Fibroblast of gingiva (primary cell): ENCODE measurements at regions not wholly inside any gene's neighbourhood (a gene's known extent, or its start where the extent isn't known, plus 50 kb on each side); places are given as distances from the start of the nearest gene placed in this dataset.

Source experiments
- DNase-seq: peaks from one replicate; pipeline ENCODE4 v3.0.0-alpha.2; 2011; ENCODE audit warnings: low read depth

GRCh38 chr4:24057915-24058559 lies 168.2 kb upstream of the PPARGC1A start:
- no peak for DNase-seq

- no peak for DNase-seq
Observed at GRCh38 chr4:24056289-24056688, 166.4 kb upstream of the PPARGC1A start.

- DNase-seq, result no peak
Observed at GRCh38 chr4:24055623-24056022, 165.8 kb upstream of the PPARGC1A start.

DNA sequence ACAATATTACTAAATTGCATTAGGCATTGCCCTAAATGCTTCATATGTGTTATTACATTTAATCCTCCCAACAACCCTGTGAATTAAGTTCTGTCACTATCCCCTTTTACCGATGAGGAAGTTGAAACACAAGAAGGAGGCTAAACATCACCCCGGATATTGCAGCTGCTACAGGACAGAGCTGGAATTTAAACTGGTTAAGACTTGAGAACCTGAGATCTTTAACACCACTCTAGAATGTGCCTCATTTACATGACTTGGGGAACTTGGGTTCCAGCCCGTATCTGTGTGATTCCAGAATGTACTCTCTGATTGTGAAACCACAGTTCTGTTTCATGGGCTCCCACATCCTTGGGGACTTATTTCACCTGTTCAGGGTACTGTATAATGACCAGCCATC lies 165.1 kb upstream of the PPARGC1A start:
- no peak for DNase-seq

DNA sequence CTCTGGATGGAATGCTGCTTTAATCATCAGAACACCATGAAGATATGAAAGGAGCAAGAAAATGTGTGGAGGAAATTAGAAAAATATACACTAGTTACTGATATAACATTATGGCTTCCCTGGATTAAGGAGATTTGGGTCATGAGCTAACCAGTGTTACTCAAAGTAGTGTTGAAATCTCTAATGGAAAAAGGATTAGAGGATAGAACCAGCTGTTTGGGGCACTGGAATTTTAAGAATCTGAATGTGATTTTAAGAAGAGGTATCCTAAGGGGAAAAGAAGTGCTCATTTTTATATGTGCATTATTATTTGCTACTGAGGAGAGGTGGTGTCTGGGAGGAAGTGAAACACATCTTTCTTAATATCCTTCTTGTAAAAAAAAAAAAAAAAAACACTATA lies 164.1 kb upstream of the PPARGC1A start:
- DNase-seq, result peak; percentile 22

DNA sequence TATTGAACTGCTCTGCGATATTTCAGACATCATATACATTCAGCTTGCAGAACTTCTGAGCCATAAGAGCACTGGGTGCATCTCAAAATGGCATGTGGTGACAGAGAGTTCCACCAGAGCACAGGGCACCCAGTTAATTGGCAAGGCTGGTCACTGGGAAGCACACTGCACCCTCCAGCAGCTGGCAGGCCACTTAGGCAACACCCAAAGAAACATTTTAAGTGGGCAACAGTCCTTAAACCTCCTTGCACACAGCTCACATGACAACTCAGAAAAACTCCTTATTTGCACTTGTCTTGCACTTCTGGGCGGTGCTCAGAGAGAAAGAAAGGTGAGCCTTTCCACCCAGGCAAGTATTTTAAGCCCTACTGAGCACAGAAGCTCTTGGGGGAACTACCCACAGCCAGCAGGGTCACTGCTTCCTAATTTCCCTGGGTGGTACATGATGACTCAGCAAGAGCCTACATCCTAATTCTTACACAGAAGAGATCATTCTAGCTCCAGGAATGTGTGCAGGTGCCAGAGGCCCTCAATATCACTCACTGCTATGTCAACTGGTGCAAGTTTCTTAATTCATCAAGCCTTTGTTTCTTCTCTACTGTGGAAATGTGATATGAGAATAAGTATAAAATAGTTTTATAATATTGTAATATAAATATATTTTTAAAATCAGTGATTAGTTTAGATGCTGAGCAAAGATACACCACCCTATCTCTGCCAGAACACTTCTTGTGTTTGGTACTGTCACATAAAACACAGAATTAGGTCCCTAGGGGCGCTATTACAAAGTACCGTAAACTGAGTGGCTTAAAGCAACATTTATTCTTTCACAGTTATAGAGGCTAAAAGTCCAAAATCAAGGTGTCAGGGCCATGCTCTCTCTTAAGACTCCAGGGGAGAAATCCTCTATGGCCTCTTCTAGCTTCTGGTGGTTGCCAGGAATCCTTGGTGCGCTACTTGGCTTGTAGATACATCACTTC lies 155.1 kb upstream of the PPARGC1A start:
- DNase-seq, result no peak

DNA sequence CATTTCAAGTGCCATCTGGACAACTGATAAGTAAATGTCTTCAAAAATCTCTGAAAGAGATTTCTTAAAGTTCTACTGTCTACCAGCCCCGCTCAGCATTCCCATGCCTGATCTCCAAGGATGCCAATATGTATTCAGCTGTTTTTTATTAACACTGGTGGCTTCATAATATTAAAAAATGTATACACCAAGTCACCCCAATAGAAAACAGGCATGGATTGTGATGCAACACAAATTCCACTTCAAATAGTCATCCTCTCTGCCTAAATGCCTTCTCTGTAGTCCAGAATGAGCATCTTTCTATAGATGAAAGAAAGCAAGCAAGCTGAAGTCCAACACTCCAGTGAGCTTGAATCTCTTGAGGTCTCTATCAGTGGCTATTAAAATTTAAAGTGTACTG lies 152.2 kb upstream of the PPARGC1A start:
- peak; percentile 97 for DNase-seq

- peak; percentile 21 for DNase-seq
Observed at GRCh38 chr4:24040811-24041210, 151.0 kb upstream of the PPARGC1A start.

GRCh38 chr4:24033626-24034025 lies 143.8 kb upstream of the PPARGC1A start:
- DNase-seq, result no peak

DNA sequence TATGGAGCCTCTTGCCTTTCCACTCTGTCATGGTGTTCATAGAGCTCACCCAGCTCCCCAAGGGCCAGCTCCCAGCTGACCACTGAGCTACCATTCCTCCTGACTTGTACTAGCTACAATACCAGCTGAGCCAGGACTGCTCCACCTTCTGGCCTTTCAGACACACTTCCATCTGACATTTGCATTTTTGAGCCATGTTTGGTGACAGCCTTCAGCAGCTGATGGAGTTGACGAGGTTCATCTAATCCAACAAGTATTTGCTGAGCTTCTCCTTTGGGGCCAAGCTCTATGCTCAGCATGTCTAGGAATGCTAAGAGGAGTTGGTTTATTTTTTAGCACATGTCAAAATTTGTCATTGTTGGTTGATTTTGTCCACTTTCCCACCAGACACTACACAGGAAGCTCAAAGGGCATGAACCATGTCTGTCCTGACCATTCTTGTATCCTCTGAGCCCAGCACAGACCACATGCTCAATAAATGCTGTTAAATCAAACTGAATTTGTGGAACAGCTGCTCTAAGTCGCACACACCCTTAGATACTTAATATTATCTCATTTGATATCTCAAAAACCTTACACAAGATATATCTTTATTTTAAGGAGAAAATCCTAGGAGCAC lies 142.6 kb upstream of the PPARGC1A start:
- DNase-seq, result peak; percentile 9

GRCh38 chr4:24026596-24026995 lies 136.7 kb upstream of the PPARGC1A start:
- DNase-seq, result no peak

- DNase-seq, result peak; percentile 76
Observed at GRCh38 chr4:24024605-24025004, 134.8 kb upstream of the PPARGC1A start.

GRCh38 chr4:24024157-24024556 lies 134.3 kb upstream of the PPARGC1A start:
- DNase-seq, result peak; percentile 48

GRCh38 chr4:24015782-24016181 lies 125.9 kb upstream of the PPARGC1A start:
- no peak for DNase-seq

DNA sequence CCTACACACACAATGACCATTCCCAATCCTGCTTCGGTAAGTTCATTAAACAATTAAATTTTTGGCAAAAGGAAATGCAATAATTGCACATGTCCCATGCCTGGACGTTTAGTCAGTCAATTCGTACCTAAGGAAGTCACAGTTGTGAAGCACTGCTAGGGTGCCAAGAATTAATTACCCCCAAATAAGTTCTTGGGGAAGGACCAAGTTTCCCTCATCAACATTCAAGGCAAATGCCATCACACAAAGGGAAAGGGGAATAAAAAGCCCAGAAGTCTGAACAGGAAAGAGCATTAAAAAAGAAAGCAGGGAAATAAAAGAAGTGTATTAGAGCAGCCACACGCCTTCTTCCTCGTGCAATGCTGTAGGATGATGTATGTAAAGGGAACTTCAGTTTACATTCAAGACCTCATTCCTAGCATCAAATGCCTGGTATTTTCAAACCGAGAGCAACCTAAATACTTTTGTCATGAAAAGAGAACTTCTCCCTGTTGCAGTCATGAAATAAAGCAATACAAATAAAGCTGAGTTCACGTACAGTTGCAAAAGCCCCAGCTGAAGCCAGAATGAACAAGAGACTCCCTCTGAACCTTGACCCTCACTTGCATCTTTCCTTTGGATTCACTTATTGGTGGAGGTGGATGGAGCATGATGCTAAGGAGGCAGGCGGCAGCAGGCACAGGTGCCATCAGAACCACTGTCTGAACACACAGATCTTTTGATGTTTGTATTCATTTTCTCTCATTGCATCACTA lies 124.0 kb upstream of the PPARGC1A start:
- no peak for DNase-seq

- no peak for DNase-seq
Observed at GRCh38 chr4:24010994-24011393, 121.1 kb upstream of the PPARGC1A start.

DNA sequence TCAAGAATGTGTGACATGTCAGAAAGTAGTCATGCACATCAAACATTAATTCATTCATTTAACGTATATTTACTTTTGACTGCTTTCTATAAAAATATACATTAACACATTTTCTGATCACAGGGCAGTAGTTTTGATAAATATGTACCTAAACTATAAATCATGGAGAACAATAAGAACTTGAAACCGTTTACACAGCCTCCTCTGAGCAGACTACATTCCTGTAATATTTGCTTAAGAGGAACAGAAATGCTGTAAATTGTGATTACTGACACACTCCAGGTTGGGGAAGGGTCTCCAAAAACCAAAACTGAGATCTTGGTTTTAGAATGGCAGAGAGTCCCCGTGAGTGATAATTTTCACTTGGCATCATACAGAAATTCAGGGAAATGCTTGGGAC lies 120.7 kb upstream of the PPARGC1A start:
- DNase-seq, result no peak

GRCh38 chr4:24007860-24008261 lies 118.0 kb upstream of the PPARGC1A start:
- DNase-seq, result no peak

GRCh38 chr4:24006269-24006668 lies 116.4 kb upstream of the PPARGC1A start:
- no peak for DNase-seq

DNA sequence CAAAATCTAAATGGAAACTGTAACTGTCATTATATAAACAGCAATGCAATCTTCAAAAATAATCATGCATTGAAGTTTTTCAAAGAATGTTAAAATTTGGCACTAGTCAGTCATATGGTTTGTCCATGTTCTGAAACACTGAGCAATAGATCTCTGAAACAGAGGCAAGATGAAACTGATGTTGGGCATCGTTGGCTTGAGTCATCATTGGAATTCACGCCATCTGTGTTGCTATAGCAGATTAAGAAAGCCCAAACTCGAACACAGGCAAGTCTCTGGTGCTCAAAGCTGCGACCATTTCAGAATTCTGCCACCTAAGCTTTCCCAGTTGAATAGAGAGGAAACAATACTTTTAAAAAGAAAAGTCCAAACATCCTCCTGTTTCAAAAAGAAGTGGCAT lies 114.1 kb upstream of the PPARGC1A start:
- peak; percentile 69 for DNase-seq

GRCh38 chr4:24003496-24003895 lies 113.6 kb upstream of the PPARGC1A start:
- no peak for DNase-seq

DNA sequence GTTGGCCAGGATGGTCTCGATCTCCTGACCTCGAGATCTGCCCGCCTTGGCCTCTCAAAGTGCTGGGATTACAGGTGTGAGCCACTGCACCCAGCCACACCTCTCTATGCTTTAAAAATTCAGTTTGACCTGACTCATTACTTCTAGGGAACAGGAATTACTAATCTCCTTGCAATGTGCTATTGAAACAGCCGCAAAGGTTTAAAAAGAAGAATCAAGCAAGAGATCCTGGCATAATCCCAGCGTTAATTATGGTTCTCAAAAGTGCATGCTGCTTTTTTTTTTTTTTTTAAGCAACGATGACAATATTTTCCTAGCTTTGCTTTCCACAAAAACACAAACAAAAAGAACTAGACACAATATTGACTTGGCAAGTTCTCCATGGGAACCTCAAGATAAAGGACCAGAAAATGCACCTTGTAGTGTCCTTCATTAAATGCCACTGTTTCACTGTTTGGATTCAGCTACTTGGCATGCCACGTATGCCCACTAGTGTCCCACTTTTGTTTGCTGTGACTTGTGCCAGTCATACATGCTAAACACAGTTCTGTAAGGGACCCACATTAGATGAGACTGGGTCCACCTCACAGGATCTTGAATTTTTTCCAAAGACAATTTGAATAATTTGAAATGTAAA lies 112.6 kb upstream of the PPARGC1A start:
- DNase-seq, result peak; percentile 38
